Adrenal gland (tissue), 9 donors: ENCODE measurements at regions not wholly inside any gene's neighbourhood (a gene's known extent, or its start where the extent isn't known, plus 50 kb on each side); places are given as distances from the start of the nearest gene placed in this dataset.

ENCODE experiments used
- DNase-seq, 7 donors: peaks; one replicate each; pipeline ENCODE4 v3.0.0-alpha.2; 2019 to 2020
- H3K27ac ChIP-seq, 5 donors: fragments of 200-600 bp; sonication (generic) in 4 of 5; 1 replicate in 3 of 5; 2 replicates in 2 of 5; pipeline versions ENCODE4 v1.5.1 to v1.8.0; 2016 to 2020; ENCODE audit warnings: mild to moderate bottlenecking in 1 of 5
- H3K27me3 ChIP-seq: fragments of 200-600 bp; 2 replicates; pipeline ENCODE4 v1.8.0; 2021
- H3K36me3 ChIP-seq, 2 donors: fragments of 200-600 bp; replicated peaks in 1 of 2; 1 replicate in 1 of 2; 2 replicates in 1 of 2; pipeline versions ENCODE4 v1.5.1 to v1.8.0; 2018 to 2022
- H3K4me1 ChIP-seq, 2 donors: fragments of 200-600 bp; replicated peaks in 1 of 2; 1 replicate in 1 of 2; 2 replicates in 1 of 2; pipeline versions ENCODE4 v1.5.1 to v1.8.0; 2018 to 2021
- H3K4me3 ChIP-seq, 4 donors: fragments of 200-600 bp; sonication (generic) in 3 of 4; one replicate each; pipeline ENCODE4 v1.5.1; 2016 to 2018
- H3K9me3 ChIP-seq, 3 donors: fragments of 200-600 bp; sonication (generic) in 1 of 3; replicated peaks in 1 of 3; 1 replicate in 2 of 3; 2 replicates in 1 of 3; pipeline versions ENCODE4 v1.5.1 to v1.8.0; 2016 to 2021
- CTCF ChIP-seq, 6 experiments: fragments of 450-650 bp in 4 of 6; fragments of 200-600 bp in 2 of 6; sonication (generic) in 1 of 6; IDR thresholded peaks; 1 replicate in 5 of 6; 2 replicates in 1 of 6; pipeline versions ENCODE4 v1.5.1 to v1.8.0; 2016 to 2021; ENCODE audit warnings: antibody characterized with exemption in 6 of 6, mild to moderate bottlenecking in 2 of 6, moderate library complexity in 1 of 6
- POLR2A ChIP-seq, 2 donors: fragments of 450-650 bp; IDR thresholded peaks; one replicate each; pipeline ENCODE4 v1.6.1; 2017; ENCODE audit warnings: antibody characterized with exemption in 2 of 2, mild to moderate bottlenecking in 2 of 2, moderate library complexity in 1 of 2
- WGBS, 4 donors: extraction: QIAGEN DNeasy Blood & Tissue Kit in 2 of 4; methylation state at CpG; one replicate each; pipeline versions ENCODE4 v1.1.5 to v1.1.7; 2013 to 2017; 5-methylcytosine and 5-hydroxymethylcytosine counted together
- intact Hi-C, 2 donors: fragments of 100-400 bp; cut with DNase I; formaldehyde crosslinking; loops; one replicate each; pipeline versions ENCODE4 v1.14.1 to v1.15.0; 2022 to 2023
- donor health status: healthy with polysubstance abuse.
- donor health status: Bipolar disorder and iron deficiency.
- donor health status: DM: yes; HTN: yes; CAD: no.
- donor health status: DM: no; HTN: no; CAD: no.
- donor health status: DM: no; HTN: no; CAD: no.

DNA sequence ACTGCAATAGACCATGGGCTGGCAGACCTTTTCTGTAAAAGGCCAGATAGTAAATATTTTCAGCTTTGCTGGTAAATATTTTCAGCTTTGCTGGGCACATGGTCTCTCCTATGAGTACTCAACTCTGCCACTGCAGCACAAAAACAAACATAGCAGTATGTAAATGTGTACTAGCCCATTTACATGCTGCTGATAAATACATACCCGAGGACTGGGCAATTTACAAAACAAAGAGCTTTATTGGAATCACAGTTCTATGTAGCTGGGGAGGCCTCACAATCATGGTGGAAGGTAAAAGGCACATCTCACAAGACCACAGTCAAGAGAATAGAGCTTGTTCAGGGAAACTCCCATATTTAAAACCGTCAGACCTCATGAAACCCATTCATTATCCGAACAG is 793.0 kb downstream of the EDEM1 start:
- H3K4me1 ChIP-seq, result no peaks in the 10 kb centered on the region
- no peak overlapping the region for H3K27ac ChIP-seq
- no peaks in the 10 kb centered on the region for H3K27me3 ChIP-seq
- 46 to 54% (median 49%) methylated on average over 3 of the region's 3 CpGs for WGBS, 4 donors
- no peaks in the 10 kb centered on the region for H3K36me3 ChIP-seq
- no peak for DNase-seq
- intact Hi-C loops, result no loop called here
- H3K9me3 ChIP-seq, result no peaks in the 10 kb centered on the region
- no peak overlapping the region for H3K4me3 ChIP-seq
- TF ChIP-seq POLR2A (IDR thresholded peaks at IDR 0.05), result no peak
- TF ChIP-seq CTCF (IDR thresholded peaks at IDR 0.05), result no peak

DNA sequence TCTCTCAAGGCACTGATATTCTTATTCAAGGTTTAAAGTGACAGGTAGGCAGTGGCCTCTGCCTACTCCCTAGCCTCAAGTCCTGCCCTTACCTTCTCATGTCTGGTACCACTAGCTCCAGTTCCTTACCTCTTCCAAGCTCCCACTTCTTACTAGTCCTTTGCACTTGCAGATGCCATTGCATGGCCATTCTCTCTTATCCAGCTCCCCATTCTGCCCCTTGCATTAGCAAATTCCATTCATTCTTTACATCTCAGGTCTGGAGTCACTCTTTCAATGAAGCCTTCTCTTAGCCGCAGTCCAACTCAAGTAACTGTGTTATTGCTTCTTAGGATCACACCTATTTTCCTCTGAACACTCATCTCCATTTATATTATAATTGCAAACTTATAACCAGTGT is 807.1 kb downstream of the EDEM1 start:
- DNase-seq, result no peak
- H3K27ac ChIP-seq, result no peak overlapping the region
- no peaks in the 10 kb centered on the region for H3K9me3 ChIP-seq
- intact Hi-C loops, result no loop called here
- no peaks in the 10 kb centered on the region for H3K4me1 ChIP-seq
- WGBS, 4 donors, result 82 to 93% (median 86%) methylated on average over 1 of the region's 1 CpG
- H3K4me3 ChIP-seq, result no peak overlapping the region
- no peaks in the 10 kb centered on the region for H3K36me3 ChIP-seq
- no peaks in the 10 kb centered on the region for H3K27me3 ChIP-seq
- no peak for TF ChIP-seq CTCF (IDR thresholded peaks at IDR 0.05)

GRCh38 chr3:6018456-6018855 is 830.9 kb downstream of the EDEM1 start:
- no peaks in the 10 kb centered on the region for H3K27me3 ChIP-seq
- 71 to 83% (median 76%) methylated on average over 2 of the region's 2 CpGs for WGBS, 4 donors
- TF ChIP-seq POLR2A (IDR thresholded peaks at IDR 0.05) (no peak), CTCF (IDR thresholded peaks at IDR 0.05) (no peak)
- no peak overlapping the region for H3K27ac ChIP-seq
- intact Hi-C loops, result no loop called here
- H3K4me1 ChIP-seq, result no peaks in the 10 kb centered on the region
- no peak overlapping the region for H3K4me3 ChIP-seq
- DNase-seq, result no peak
- H3K9me3 ChIP-seq, result no peaks in the 10 kb centered on the region
- no peaks in the 10 kb centered on the region for H3K36me3 ChIP-seq

DNA sequence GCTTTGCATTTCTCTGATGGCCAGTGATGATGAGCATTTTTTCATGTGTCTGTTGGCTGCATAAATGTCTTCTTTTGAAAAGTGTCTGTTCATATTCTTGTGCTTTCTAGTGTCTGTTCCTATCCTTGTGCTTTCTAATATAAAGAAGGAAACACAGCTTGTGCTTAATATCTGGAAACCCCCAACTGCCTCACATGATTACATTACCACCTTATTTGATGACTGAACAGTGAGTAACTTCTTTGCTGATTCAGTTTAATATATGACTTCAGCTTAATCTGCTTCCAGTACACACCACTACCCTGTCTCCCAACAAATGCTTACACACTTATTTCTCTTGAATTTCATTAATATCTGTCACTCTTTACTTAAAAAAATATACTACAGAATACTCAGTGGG is 835.1 kb downstream of the EDEM1 start:
- no peaks in the 10 kb centered on the region for H3K27me3 ChIP-seq
- no peaks in the 10 kb centered on the region for H3K4me1 ChIP-seq
- H3K27ac ChIP-seq, result no peak overlapping the region
- TF ChIP-seq POLR2A (IDR thresholded peaks at IDR 0.05) (no peak), CTCF (IDR thresholded peaks at IDR 0.05) (no peak)
- no peaks in the 10 kb centered on the region for H3K9me3 ChIP-seq
- H3K4me3 ChIP-seq, result no peak overlapping the region
- intact Hi-C loops, result no loop called here
- DNase-seq, result no peak
- no peaks in the 10 kb centered on the region for H3K36me3 ChIP-seq
